ENCODE measurements at regions not wholly inside any gene's neighbourhood (a gene's known extent, or its start where the extent isn't known, plus 50 kb on each side); places are given as distances from the start of the nearest gene placed in this dataset.

- peak in 3 of 14 experiments; percentile 17 to 27 (median 22) for DNase-seq
- TF ChIP-seq, protein P1, sequence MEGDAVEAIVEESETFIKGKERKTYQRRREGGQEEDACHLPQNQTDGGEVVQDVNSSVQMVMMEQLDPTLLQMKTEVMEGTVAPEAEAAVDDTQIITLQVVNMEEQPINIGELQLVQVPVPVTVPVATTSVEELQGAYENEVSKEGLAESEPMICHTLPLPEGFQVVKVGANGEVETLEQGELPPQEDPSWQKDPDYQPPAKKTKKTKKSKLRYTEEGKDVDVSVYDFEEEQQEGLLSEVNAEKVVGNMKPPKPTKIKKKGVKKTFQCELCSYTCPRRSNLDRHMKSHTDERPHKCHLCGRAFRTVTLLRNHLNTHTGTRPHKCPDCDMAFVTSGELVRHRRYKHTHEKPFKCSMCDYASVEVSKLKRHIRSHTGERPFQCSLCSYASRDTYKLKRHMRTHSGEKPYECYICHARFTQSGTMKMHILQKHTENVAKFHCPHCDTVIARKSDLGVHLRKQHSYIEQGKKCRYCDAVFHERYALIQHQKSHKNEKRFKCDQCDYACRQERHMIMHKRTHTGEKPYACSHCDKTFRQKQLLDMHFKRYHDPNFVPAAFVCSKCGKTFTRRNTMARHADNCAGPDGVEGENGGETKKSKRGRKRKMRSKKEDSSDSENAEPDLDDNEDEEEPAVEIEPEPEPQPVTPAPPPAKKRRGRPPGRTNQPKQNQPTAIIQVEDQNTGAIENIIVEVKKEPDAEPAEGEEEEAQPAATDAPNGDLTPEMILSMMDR (IDR thresholded peaks at IDR 0.05), result peak; percentile 32
- intact Hi-C loops (cut with DNase I, micrococcal nuclease), result loop anchor here in 1 of 2 experiments (10.0 kb wide), 1 partner anchor 361 kb away; the partner anchor contains the start of gene CAND1
Measured at GRCh38 chr12:66903782-66904396, 225.0 kb upstream of the GRIP1 start.

DNA sequence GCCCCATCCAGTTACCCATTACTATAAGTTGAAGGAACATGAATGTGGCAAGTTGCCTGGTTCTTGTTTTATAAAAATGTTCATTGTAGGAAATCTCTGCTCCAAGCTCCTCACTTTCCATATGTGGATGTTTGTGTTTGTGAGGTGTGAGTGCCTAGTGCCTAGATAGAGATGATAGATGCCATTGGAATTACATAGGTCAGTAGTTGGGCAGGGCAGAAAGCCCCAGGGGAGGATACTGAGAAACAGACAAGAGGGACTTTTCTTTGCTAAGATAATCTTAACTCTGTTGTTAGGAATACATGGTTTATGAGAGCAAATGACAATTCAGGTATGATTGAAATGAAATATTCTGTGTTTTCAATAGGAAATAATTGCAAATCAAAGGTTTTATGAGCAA is 226.3 kb upstream of the GRIP1 start:
- Histone ChIP-seq H3K4me3 (ENCODE audit: low read length) (no peak overlapping the region), H3K36me3 (ENCODE audit: insufficient read depth, low read length) (no peaks in the 10 kb centered on the region), H3K9me3 (ENCODE audit: control insufficient read depth in 1 of 2, insufficient read depth in 1 of 2, low read length in 2 of 2) (no peaks in the 10 kb centered on the region), H3K27ac (ENCODE audit: low read depth in 1 of 2, low read length in 2 of 2) (no peak overlapping the region), H3K27me3 (ENCODE audit: control insufficient read depth in 1 of 2, insufficient read depth in 2 of 2, low read length in 2 of 2) (no peaks in the 10 kb centered on the region), H3K4me1 (ENCODE audit: insufficient read depth, low read length) (no peaks in the 10 kb centered on the region)
- Mint-ChIP-seq H3K9me3 (no peaks in the 10 kb centered on the region), H3K36me3 (ENCODE audit: low read depth) (no peaks in the 10 kb centered on the region), H3K4me3 (no peak overlapping the region), H3K27ac (no peak overlapping the region), H3K4me1 (ENCODE audit: low read depth) (peaks cover 33% of the 10 kb centered on the region), H3K27me3 (no peaks in the 10 kb centered on the region)
- TF ChIP-seq, protein P1 (IDR thresholded peaks at IDR 0.05), result no peak
- POLR2A ChIA-PET, result no interaction called here
- ATAC-seq (ENCODE audit: poor library complexity) (no peak), DNase-seq (no peak)
- CTCF ChIA-PET, result interaction anchor here (1.3 kb wide), 1 partner anchor 14 kb away, joined by 3 read pairs; no protein-coding TSS in a partner anchor
- intact Hi-C loops (cut with DNase I, micrococcal nuclease), result loop anchor here in 1 of 2 experiments (10.0 kb wide), 1 partner anchor 360 kb away; the partner anchor contains the start of gene CAND1

More at GRCh38 chr12:66903782-66904396, 225.0 kb upstream of the GRIP1 start:
- no peaks in the 10 kb centered on the region for H3K36me3 Mint-ChIP-seq (ENCODE audit: low read depth)
- CTCF ChIA-PET, result no interaction called here
- Histone ChIP-seq H3K27me3 (ENCODE audit: control insufficient read depth in 1 of 2, insufficient read depth in 2 of 2, low read length in 2 of 2) (no peaks in the 10 kb centered on the region), H3K4me1 (ENCODE audit: insufficient read depth, low read length) (no peaks in the 10 kb centered on the region), H3K27ac (ENCODE audit: low read depth in 1 of 2, low read length in 2 of 2) (no peak overlapping the region), H3K4me3 (ENCODE audit: low read length) (no peak overlapping the region), H3K9me3 (ENCODE audit: control insufficient read depth in 1 of 2, insufficient read depth in 1 of 2, low read length in 2 of 2) (no peaks in the 10 kb centered on the region), H3K36me3 (ENCODE audit: insufficient read depth, low read length) (no peaks in the 10 kb centered on the region)
- H3K9me3 Mint-ChIP-seq, result no peaks in the 10 kb centered on the region
- peak; percentile 57 for ATAC-seq (ENCODE audit: poor library complexity)
- H3K4me1 Mint-ChIP-seq (ENCODE audit: low read depth), result peaks cover 44% of the 10 kb centered on the region
- H3K4me3 Mint-ChIP-seq, result no peak overlapping the region
- peak overlapping the region; percentile 1 for H3K27ac Mint-ChIP-seq
- POLR2A ChIA-PET, result no interaction called here
- no peaks in the 10 kb centered on the region for H3K27me3 Mint-ChIP-seq

GRCh38 chr12:66910366-66910974 is 231.6 kb upstream of the GRIP1 start:
- Histone ChIP-seq H3K4me1 (ENCODE audit: insufficient read depth, low read length) (no peaks in the 10 kb centered on the region), H3K9me3 (ENCODE audit: control insufficient read depth in 1 of 2, insufficient read depth in 1 of 2, low read length in 2 of 2) (no peaks in the 10 kb centered on the region), H3K36me3 (ENCODE audit: insufficient read depth, low read length) (no peaks in the 10 kb centered on the region), H3K27me3 (ENCODE audit: control insufficient read depth in 1 of 2, insufficient read depth in 2 of 2, low read length in 2 of 2) (no peaks in the 10 kb centered on the region), H3K27ac (ENCODE audit: low read depth in 1 of 2, low read length in 2 of 2) (peak overlapping the region in 1 of 2 donors; percentile 33), H3K4me3 (ENCODE audit: low read length) (no peak overlapping the region)
- CTCF ChIA-PET, result interaction anchor here (1.1 kb wide), 1 partner anchor 12 kb away, joined by 3 read pairs; no protein-coding TSS in a partner anchor
- DNase-seq (peak in 3 of 14 experiments; percentile 12 to 34 (median 13)), ATAC-seq (ENCODE audit: poor library complexity) (peak; percentile 29)
- POLR2A ChIA-PET, result interaction anchor here (0.7 to 1.9 kb wide), 5 partner anchors 8 to 744 kb away, joined by 3 to 10 read pairs (median 4); partner anchors contain the start of gene CAND1
- H3K4me1 Mint-ChIP-seq (ENCODE audit: low read depth), result peaks cover 5% of the 10 kb centered on the region
- H3K4me3 Mint-ChIP-seq, result peak overlapping the region; percentile 58
- intact Hi-C loops (cut with DNase I, micrococcal nuclease), result loop anchor here in 1 of 2 experiments (10.0 kb wide), 1 partner anchor 54 kb away; no protein-coding TSS in a partner anchor
- no peaks in the 10 kb centered on the region for H3K27me3 Mint-ChIP-seq
- no peak overlapping the region for H3K27ac Mint-ChIP-seq
- no peaks in the 10 kb centered on the region for H3K9me3 Mint-ChIP-seq
- no peaks in the 10 kb centered on the region for H3K36me3 Mint-ChIP-seq (ENCODE audit: low read depth)
- TF ChIP-seq, protein P1 (IDR thresholded peaks at IDR 0.05), result no peak
